Gastrocnemius medialis (tissue), 4 donors: ENCODE measurements at regions not wholly inside any gene's neighbourhood (a gene's known extent, or its start where the extent isn't known, plus 50 kb on each side); places are given as distances from the start of the nearest gene placed in this dataset.

Experiments
- POLR2A ChIP-seq, 2 donors: fragments of 450-650 bp; IDR thresholded peaks; one replicate each; pipeline ENCODE4 v1.6.1; 2017; ENCODE audit warnings: antibody characterized with exemption in 2 of 2, mild to moderate bottlenecking in 2 of 2, moderate library complexity in 2 of 2
- TF ChIP-seq, protein P1 (sequence below), 5 experiments: fragments of 450-650 bp in 3 of 5; fragments of 200-600 bp in 2 of 5; sonication (generic) in 2 of 5; IDR thresholded peaks in 4 of 5; conservative IDR thresholded peaks in 1 of 5; 1 replicate in 4 of 5; 2 replicates in 1 of 5; pipeline ENCODE4 v1.5.1; 2016 to 2019; ENCODE audit warnings: antibody characterized with exemption in 5 of 5, mild to moderate bottlenecking in 3 of 5, moderate library complexity in 3 of 5

- no peak for TF ChIP-seq POLR2A (IDR thresholded peaks at IDR 0.05)
- TF ChIP-seq, protein P1, sequence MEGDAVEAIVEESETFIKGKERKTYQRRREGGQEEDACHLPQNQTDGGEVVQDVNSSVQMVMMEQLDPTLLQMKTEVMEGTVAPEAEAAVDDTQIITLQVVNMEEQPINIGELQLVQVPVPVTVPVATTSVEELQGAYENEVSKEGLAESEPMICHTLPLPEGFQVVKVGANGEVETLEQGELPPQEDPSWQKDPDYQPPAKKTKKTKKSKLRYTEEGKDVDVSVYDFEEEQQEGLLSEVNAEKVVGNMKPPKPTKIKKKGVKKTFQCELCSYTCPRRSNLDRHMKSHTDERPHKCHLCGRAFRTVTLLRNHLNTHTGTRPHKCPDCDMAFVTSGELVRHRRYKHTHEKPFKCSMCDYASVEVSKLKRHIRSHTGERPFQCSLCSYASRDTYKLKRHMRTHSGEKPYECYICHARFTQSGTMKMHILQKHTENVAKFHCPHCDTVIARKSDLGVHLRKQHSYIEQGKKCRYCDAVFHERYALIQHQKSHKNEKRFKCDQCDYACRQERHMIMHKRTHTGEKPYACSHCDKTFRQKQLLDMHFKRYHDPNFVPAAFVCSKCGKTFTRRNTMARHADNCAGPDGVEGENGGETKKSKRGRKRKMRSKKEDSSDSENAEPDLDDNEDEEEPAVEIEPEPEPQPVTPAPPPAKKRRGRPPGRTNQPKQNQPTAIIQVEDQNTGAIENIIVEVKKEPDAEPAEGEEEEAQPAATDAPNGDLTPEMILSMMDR (IDR thresholded peaks at IDR 0.05 in 4 of 5, conservative IDR thresholded peaks at IDR 0.05 in 1 of 5), result no peak
These were observed 57.5 kb upstream of the S1PR3 start for GRCh38 chr9:88933607-88934379.
